Panc1 (cell line): ENCODE measurements at regions not wholly inside any gene's neighbourhood (a gene's known extent, or its start where the extent isn't known, plus 50 kb on each side); places are given as distances from the start of the nearest gene placed in this dataset.

Source experiments
- ATAC-seq: fragments of 200-7000 bp; cut with Tn5 transposase; 2 replicates; pipeline ENCODE4 v1.9.1; 2020; ENCODE audit warnings: mild to moderate bottlenecking, moderate library complexity
- BruUV-seq: library from RNA; stranded (reverse); fragments of 400-500 nt; replicated peaks from 2 replicates; lab custom pipeline; 2021; lab: Mats Ljungman, UMichigan
- CTCF ChIA-PET: fragments of 300-600 bp; sonication (Branson Sonifier 250); formaldehyde crosslinking; loops from one replicate; lab custom pipeline; 2022; ENCODE audit warnings: antibody characterized with exemption; lab: Charles Lee
- POLR2A ChIA-PET: fragments of 300-600 bp; sonication (Branson Sonifier 250); formaldehyde crosslinking; loops from one replicate; lab custom pipeline; 2022; ENCODE audit warnings: antibody characterized with exemption; lab: Charles Lee
- DNase-seq: peaks from one replicate; pipeline ENCODE4 v3.0.0-alpha.2; 2010; ENCODE audit warnings: low read depth, low spot score
- H3K27ac ChIP-seq: 2 replicates; pipeline ENCODE4 v1.5.1; 2011; ENCODE audit warnings: mild to moderate bottlenecking, low read length, inconsistent platforms
- H3K27me3 ChIP-seq: fragments of 200-500 bp; sonication (Bioruptor generic); 2 replicates; pipeline ENCODE4 v1.6.0; 2014; ENCODE audit warnings: low read length, inconsistent platforms; ENCODE audit not compliant: control insufficient read depth, insufficient read depth
- H3K36me3 ChIP-seq: fragments of 200-500 bp; sonication (Bioruptor generic); 2 replicates; pipeline ENCODE4 v1.5.1; 2014; ENCODE audit warnings: inconsistent platforms, mild to moderate bottlenecking, low read length, moderate library complexity; ENCODE audit not compliant: control insufficient read depth, insufficient read depth
- H3K4me1 ChIP-seq: 2 replicates; pipeline ENCODE4 v1.5.1; 2011; ENCODE audit warnings: inconsistent platforms, mild to moderate bottlenecking, low read length, moderate library complexity; ENCODE audit not compliant: control insufficient read depth, insufficient read depth
- H3K4me3 ChIP-seq, 2 experiments: 2 replicates each; pipeline ENCODE4 v1.5.1; 2011 to 2012; ENCODE audit warnings: low read depth in 2 of 2, low read length in 2 of 2, mild to moderate bottlenecking in 2 of 2, inconsistent platforms in 1 of 2, moderate library complexity in 1 of 2
- H3K9me3 ChIP-seq: fragments of 200-500 bp; sonication (Bioruptor generic); 2 replicates; pipeline ENCODE4 v1.5.1; 2014; ENCODE audit warnings: low read depth, mild to moderate bottlenecking, inconsistent platforms, low read length, moderate library complexity; ENCODE audit not compliant: control insufficient read depth, insufficient read depth
- CTCF ChIP-seq: fragments of 450-650 bp; IDR thresholded peaks from 2 replicates; pipeline ENCODE4 v1.5.1; 2017; ENCODE audit warnings: mild to moderate bottlenecking
- POLR2AphosphoS5 ChIP-seq: IDR thresholded peaks from 2 replicates; pipeline ENCODE4 v1.6.1; 2012; ENCODE audit warnings: mild to moderate bottlenecking, low read depth, low read length, moderate library complexity
- SIN3A ChIP-seq: IDR thresholded peaks from 2 replicates; pipeline ENCODE4 v1.6.1; 2012; ENCODE audit warnings: low read depth, mild to moderate bottlenecking, low read length, moderate library complexity, borderline replicate concordance; ENCODE audit not compliant: insufficient read depth
- TCF7L2 ChIP-seq: IDR thresholded peaks from 2 replicates; pipeline ENCODE4 v1.6.1; 2011; ENCODE audit warnings: mild to moderate bottlenecking, low read depth, low read length, inconsistent platforms
- in situ Hi-C: cut with HindIII; loops from 2 replicates; pipeline ENCODE4 v1.10.0; 2016; ENCODE audit warnings: low sequenced_read_pairs, low pct_unique_long_range_greater_than_20kb
- intact Hi-C: fragments of 100-400 bp; cut with micrococcal nuclease; formaldehyde crosslinking; loops from one replicate; pipeline ENCODE4 v1.10.0; 2022; ENCODE audit not compliant: unreplicated experiment
- TF ChIP-seq, protein P1 (sequence below), 2 experiments: IDR thresholded peaks; 2 replicates each; pipeline ENCODE4 v1.6.1; 2011 to 2012; ENCODE audit warnings: low read depth in 2 of 2, control low read depth in 1 of 2, low read length in 1 of 2, mild to moderate bottlenecking in 1 of 2, moderate library complexity in 1 of 2; ENCODE audit not compliant: insufficient read depth in 1 of 2

- ChIA-PET CTCF (no interaction called here), POLR2A (no interaction called here)
- TF ChIP-seq TCF7L2 = no peak
- TF ChIP-seq CTCF = no peak
- TF ChIP-seq SIN3A = no peak
- TF ChIP-seq, protein P1, sequence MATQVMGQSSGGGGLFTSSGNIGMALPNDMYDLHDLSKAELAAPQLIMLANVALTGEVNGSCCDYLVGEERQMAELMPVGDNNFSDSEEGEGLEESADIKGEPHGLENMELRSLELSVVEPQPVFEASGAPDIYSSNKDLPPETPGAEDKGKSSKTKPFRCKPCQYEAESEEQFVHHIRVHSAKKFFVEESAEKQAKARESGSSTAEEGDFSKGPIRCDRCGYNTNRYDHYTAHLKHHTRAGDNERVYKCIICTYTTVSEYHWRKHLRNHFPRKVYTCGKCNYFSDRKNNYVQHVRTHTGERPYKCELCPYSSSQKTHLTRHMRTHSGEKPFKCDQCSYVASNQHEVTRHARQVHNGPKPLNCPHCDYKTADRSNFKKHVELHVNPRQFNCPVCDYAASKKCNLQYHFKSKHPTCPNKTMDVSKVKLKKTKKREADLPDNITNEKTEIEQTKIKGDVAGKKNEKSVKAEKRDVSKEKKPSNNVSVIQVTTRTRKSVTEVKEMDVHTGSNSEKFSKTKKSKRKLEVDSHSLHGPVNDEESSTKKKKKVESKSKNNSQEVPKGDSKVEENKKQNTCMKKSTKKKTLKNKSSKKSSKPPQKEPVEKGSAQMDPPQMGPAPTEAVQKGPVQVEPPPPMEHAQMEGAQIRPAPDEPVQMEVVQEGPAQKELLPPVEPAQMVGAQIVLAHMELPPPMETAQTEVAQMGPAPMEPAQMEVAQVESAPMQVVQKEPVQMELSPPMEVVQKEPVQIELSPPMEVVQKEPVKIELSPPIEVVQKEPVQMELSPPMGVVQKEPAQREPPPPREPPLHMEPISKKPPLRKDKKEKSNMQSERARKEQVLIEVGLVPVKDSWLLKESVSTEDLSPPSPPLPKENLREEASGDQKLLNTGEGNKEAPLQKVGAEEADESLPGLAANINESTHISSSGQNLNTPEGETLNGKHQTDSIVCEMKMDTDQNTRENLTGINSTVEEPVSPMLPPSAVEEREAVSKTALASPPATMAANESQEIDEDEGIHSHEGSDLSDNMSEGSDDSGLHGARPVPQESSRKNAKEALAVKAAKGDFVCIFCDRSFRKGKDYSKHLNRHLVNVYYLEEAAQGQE (IDR thresholded peaks at IDR 0.05; ENCODE audit: insufficient read depth in 1 of 2, low read depth in 2 of 2, low read length in 1 of 2) = no peak
- no peak for TF ChIP-seq POLR2AphosphoS5
- ATAC-seq (no peak), DNase-seq (no peak)
- Histone ChIP-seq H3K4me3 (no peak overlapping the region), H3K9me3 (no peaks in the 10 kb centered on the region), H3K36me3 (no peaks in the 10 kb centered on the region), H3K27ac (no peak overlapping the region), H3K4me1 (no peaks in the 10 kb centered on the region), H3K27me3 (peaks cover 2% of the 10 kb centered on the region)
- intact Hi-C loops = no loop called here
- no TSS peak for BruUV-seq
- in situ Hi-C loops = no loop called here
These were observed 89.0 kb downstream of the SLC2A10 start for GRCh38 chr20:46798430-46798829.

DNA sequence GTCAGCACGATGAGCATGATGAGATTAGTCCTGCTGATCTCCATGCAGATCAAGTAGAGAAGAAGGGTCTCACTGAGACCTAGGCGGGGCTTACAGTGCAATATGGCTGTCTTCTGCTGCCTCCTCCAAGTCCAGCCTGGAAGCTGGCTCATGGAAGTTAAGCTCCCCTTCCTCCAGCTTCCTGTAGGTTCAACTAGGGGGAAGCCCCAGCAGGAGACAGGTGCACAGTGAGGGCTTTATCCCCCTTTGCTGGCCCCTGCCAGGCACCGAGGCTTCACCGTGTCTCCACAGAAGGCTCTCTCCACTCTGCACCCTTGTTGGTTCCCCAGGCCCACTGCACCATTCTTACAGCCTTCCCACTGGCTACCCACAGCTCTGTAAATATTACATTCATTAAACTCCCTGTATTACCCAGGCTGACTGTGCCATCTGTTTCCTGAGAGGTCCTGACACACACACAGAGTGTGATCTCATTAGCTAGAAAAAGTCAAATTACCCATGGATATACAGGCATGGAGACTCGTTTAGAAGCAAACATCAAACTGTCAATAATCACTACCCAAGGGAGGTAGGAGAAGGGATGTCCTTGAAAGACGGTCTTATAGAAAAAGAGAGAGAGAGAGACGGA is 90.4 kb downstream of the SLC2A10 start:
- intact Hi-C loops = no loop called here
- TF ChIP-seq, protein P1 (IDR thresholded peaks at IDR 0.05; ENCODE audit: insufficient read depth in 1 of 2, low read depth in 2 of 2, low read length in 1 of 2) = no peak
- TF ChIP-seq POLR2AphosphoS5 (no peak), SIN3A (no peak), TCF7L2 (no peak), CTCF (no peak)
- no peak overlapping the region for H3K27ac ChIP-seq
- no peaks in the 10 kb centered on the region for H3K9me3 ChIP-seq
- no peak for DNase-seq
- peaks cover 2% of the 10 kb centered on the region for H3K27me3 ChIP-seq
- H3K4me3 ChIP-seq = no peak overlapping the region
- CTCF ChIA-PET = no interaction called here
- in situ Hi-C loops = no loop called here
- no peak for ATAC-seq
- H3K36me3 ChIP-seq = no peaks in the 10 kb centered on the region
- H3K4me1 ChIP-seq = no peaks in the 10 kb centered on the region
- no TSS peak for BruUV-seq
- POLR2A ChIA-PET = no interaction called here
